Myocyte (in vitro differentiated cells): ENCODE measurements at regions not wholly inside any gene's neighbourhood (a gene's known extent, or its start where the extent isn't known, plus 50 kb on each side); places are given as distances from the start of the nearest gene placed in this dataset.

Source experiments
- DNase-seq: peaks from one replicate; pipeline ENCODE4 v3.0.0-alpha.2; 2012; ENCODE audit warnings: low read depth

- DNase-seq: no peak
Measured at GRCh38 chr13:111893607-111894443, 173.1 kb upstream of the SOX1 start.

DNA sequence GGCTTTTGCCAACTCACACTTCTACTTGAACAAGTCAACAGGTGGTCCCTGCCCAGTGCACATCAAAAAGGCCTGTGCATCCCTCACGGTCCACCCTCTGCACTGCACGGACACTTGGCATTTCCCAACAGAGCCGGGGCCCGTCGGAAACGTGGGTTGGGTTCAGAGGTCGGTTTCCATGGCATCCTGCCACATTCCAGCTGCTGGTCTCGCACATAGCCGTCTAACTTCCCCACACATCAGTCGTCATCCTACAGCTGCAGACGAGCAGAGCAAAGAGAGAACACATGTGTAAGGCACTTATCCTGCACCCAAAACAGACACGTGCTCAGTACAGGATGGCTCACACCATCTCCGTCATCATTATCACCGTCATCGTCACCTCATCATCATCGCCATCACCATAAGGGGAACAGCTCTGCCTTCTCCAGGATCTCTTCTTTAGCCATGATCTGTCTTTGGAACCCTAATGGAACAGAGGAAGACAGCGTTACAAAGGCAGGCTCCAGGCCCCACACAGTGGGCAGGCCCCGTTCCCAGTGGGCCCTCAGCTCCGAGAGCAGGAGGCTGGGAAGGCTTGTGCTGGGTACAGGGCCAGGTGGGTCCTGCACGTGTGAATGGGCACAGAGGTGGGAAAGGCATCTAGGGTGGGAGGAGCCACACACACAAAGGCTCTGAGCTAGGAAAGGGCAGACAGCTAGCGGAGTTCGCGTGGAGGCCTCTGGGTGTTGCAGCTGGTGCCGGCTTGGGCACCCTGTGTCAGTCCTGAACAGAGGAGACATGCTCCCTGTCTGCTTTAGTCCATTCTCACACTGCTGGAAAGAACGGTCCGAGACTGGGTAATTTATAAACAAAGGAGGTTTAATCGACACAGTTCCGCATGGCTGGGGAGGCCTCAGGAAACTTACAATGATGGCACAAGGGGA lies 170.8 kb upstream of the SOX1 start:
- DNase-seq: no peak

DNA sequence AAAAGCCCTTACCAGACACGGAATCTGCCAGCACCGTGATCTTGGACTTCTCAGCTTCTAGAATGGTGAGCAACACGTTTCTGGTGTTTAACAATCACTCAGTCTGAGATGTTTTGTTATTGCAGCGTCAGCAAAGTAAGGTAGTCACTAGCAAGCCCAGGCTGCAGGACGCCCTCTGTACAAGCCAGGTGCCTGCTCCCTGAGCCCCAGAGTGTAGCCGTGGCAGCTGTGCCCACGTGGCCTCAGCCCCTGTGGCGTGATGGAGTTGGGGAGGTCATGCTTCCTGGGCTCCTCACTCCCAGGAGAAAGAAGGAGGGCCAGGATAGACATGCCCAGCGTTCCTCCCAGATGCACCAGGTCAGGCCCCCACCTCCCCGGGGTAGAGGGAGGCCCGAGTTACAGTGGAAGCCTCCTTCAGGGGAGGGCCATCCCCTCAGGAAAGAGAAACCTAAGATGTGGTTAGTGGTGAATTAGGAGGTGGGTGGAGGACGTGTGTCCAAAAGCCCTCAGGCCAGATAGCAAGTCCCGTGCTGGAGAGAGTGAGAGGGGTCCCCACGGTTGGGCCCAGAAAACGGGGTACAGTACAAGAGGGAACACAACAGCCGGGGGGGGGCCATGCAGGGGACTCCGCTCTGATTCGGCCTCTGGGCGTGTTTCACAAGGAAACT lies 169.6 kb upstream of the SOX1 start:
- no peak for DNase-seq

GRCh38 chr13:111897846-111898215 lies 169.1 kb upstream of the SOX1 start:
- DNase-seq: no peak

GRCh38 chr13:111898956-111899713 lies 167.8 kb upstream of the SOX1 start:
- no peak for DNase-seq

- DNase-seq: no peak
Measured at GRCh38 chr13:111899714-111900389, 167.1 kb upstream of the SOX1 start.

- DNase-seq: no peak
Measured at GRCh38 chr13:111900390-111901131, 166.4 kb upstream of the SOX1 start.

- no peak for DNase-seq
Measured at GRCh38 chr13:111901267-111901915, 165.6 kb upstream of the SOX1 start.

GRCh38 chr13:111902726-111903125 lies 164.2 kb upstream of the SOX1 start:
- no peak for DNase-seq

GRCh38 chr13:111903143-111903542 lies 163.8 kb upstream of the SOX1 start:
- no peak for DNase-seq

- DNase-seq: no peak
Measured at GRCh38 chr13:111904166-111904565, 162.8 kb upstream of the SOX1 start.

DNA sequence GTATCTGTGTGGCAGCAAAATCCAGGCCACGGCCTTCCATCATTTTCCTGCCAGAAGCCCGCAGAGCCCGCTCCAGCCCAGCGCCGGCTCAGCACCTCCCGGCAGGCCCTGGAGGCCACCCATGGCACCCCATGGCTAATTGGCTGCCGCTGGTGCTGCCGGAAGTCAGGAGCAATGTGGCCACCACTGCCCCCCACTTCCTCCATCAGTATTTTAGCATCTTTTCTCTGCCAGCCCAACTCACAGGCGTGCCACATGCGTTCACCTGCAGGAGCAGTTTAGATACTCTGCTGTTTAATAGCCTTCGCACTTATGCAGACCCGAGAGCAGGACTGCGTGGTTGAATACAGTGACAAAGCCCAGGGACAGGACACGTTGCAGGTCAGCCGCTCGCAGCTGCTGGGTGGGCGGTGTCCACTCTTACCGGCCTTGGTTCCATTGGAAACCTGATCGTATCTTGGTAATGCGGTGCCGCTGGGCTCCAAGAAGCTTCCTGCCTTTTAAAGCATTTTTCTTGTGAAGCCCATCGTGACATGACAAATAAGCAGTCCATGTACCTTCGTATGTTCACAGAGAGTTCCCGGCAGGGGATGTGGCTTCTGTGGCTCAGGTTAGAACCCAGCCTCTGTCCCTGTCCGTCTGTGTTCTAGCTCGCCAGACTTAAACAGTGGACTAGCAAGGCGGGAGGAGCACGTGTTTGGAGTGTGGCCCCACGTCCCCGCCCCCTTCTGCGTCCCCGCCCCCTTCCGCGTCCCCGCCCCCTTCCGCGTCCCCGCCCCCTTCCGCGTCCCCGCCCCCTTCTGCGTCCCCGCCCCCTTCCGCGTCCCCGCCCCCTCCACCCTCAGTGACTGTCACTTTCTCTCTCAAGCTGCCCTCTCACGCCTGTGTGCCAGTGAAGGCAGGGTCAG lies 162.0 kb upstream of the SOX1 start:
- DNase-seq: no peak

DNA sequence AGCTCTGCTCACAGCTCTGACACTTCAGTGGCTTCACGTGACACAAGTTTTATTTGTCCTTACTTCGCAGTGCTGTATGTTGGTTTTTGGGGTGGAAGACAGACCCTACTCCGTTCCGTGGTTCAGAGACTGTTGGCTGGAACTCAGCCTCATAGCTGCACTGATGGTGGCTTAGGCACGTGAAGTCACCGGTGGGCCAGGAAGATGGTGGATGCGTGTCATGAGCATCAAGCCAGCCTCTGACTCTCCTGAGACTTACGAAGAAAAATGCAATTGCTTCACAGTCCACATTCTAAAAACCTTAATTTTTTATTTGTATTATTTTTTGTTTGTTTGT lies 161.4 kb upstream of the SOX1 start:
- no peak for DNase-seq

- no peak for DNase-seq
Measured at GRCh38 chr13:111906306-111906705, 160.6 kb upstream of the SOX1 start.

DNA sequence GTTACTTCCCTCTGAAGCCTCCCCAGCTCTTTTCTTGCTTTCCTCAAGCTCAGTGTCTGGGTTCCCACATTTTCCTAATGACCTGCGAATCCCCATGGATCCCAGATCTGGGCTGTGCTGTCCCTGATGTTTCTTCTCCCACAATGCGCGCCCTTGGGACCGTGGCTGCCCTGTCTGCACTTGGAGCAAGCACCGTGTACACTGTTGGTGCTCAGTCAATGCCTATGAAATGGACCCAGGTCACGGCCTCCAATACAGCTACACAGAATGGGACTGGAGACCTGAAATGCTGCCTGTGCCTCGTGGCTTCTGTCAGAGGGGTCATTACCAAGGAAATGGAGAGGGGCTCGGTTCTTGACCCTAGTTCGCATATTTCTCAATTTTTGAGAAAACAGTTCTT lies 160.1 kb upstream of the SOX1 start:
- no peak for DNase-seq

DNA sequence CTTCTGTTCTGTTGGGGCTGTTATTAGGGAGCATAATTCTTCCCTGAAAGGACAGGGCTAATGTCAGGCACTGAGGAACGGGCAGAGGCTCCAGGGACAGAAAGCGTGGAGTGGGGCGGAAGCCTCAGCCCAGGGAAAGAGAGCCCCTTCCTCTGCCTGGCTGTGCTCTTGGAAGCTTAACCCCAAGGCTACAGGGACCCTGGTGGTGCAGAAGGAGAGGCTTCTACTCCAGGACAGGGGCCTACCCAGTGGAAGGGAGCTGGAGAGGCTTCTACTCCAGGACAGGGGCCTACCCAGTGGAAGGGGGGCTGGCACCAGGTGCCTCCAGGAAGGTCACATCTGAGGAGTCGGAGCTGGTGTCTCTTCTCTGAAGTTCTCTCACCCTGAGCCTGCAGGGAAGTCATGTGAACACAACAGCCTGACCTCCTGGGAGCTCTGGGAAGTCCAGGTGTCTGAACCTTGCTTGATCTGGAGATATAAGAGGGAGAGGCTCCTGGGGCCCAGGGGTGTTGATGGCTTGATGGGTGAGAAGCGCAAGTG lies 159.5 kb upstream of the SOX1 start:
- no peak for DNase-seq

- no peak for DNase-seq
Measured at GRCh38 chr13:111908361-111908760, 158.6 kb upstream of the SOX1 start.

DNA sequence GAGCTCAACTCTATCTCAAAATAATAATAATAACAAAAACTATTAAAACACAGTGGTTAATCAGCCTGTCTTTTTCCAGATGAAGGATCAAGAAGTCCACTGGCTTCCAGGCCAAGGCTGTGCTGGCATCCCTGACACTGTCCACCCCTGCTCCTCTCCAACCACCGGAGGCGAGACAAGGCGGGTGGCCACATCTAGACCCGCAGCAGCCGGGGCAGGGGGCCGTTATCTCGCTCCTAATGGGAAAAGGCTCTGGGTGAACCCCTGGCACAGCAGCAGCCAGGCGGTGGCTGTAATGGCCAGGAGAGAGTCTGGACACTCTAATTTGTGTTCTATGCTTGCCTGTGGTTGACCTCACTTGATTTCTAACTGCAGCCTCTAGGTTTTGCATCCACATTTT lies 158.0 kb upstream of the SOX1 start:
- no peak for DNase-seq
